GM18507 (cell line): ENCODE measurements at regions not wholly inside any gene's neighbourhood (a gene's known extent, or its start where the extent isn't known, plus 50 kb on each side); places are given as distances from the start of the nearest gene placed in this dataset.
"Not testable (repeated sequence)": the region's sequence is repeated elsewhere in the genome, so short reads cannot be mapped to it uniquely, and the experiment has no call there.

Source experiments
- DNase-seq: peaks from one replicate; pipeline ENCODE4 v3.0.0; 2011; ENCODE audit warnings: low read depth; ENCODE audit not compliant: insufficient read length; ENCODE audit errors: extremely low spot score
- FAIRE-seq: peaks from 2 replicates; lab custom pipeline; 2011; peaks lifted over from hg19 to GRCh38; lab: Jason Lieb, UNC

DNA sequence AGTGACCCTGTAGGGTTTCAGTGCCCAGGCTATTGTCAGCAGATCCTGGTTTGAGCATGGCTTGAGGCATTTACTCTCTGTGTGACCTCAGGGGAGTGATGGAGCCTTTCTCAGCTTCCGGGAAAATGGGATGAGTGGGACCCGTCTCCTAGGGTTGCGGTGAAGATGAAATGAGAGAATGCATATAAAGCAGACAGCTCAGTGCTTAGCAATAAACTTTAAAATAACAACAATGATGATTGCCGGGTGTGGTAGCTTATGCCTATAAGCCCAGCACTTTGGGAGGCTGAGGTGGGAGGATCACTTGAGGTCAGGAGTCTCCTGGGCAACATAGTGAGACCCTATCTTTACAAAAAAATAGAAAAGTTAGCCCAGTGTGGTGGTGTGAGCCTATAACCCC is 106.0 kb upstream of the MTHFD1L start:
- DNase-seq (no peak), FAIRE-seq (no peak)

DNA sequence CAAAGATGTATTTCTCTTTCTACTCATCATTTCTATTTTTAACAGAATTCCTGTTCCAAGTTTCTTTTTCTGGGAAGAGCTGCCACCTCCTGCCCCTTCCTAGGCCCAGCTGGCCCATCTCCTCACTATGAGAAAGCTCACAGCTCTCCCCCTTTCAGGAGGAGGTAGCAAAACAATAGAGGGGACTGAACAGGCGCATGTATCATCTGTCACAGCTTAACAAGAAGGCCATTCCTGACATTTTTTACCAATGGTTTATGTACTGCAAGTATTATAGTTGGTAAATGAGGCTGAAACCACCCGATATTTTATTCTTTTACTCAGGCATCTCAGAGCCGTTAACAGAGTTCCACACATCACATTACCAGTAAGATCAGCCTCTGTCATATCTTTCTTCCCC is 103.7 kb upstream of the MTHFD1L start:
- FAIRE-seq = no peak
- no peak for DNase-seq

DNA sequence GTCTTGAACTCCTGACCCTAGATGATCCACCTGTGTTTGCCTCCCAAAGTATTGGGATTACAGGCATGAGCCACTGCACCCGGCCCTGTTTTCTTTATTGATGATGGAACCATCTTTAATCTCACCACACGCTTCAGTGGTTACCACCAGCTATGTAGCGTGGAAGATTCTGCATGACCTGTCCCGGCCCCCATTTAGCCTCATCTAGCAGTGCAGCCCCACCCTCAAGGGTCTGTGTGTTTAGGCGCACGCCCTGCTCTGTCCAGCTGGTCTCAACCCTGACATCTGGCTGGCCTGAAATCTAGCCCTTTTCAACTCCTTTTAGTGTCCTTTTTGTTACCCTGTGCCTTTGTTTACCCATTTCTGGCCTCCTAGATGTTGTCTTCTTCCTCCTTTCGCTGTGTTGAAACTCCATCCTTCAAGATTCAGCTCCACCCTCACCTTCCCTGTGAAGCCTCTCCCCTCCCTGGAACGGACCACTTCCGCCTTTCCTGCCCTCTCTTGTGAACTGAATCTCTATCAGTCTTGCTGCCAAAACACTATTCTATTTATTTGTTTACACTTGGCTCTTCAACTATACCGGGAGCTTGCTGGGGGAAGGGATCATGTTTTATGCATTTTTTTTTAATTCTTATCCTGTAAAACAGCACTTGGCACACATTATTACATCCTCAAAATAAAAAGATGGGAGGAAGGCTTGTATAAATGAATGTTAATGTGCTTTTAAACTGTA is 101.0 kb upstream of the MTHFD1L start:
- FAIRE-seq = no peak

DNA sequence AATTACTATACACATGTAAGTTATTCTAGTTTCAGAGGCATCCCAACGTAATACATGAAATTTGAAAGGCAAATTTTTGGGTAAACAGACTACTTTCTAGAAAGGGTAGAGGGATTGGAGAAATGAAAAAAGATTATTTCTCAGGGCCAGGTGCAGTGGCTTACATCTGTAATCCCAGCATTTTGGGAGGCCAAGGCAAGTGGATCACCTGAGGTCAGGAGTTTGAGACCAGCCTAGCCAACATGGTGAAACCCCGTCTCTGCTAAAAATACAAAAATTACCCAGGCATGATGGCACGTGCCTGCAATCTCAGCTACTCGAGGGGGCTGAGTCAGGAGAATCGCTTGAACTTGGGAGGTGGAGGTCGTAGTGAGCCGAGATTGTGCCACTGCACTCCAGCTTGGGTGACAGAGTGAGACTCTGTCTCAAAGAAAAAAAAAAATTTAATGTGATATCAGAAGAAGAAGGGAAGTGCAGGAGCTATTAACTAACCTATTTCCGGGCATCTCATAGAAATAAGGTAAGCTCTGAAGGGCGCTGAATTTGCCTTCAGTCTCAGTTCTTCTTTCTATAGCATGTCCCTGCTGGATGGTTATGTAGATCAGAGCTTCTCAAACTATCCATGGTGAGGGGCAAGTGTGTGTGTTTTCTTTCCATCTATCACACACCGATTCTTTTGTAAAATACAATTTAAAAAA is 100.3 kb upstream of the MTHFD1L start:
- DNase-seq = no peak
- peak; percentile 94 for FAIRE-seq

More for the DNA sequence above, 101.0 kb upstream of the MTHFD1L start:
- no peak for DNase-seq

DNA sequence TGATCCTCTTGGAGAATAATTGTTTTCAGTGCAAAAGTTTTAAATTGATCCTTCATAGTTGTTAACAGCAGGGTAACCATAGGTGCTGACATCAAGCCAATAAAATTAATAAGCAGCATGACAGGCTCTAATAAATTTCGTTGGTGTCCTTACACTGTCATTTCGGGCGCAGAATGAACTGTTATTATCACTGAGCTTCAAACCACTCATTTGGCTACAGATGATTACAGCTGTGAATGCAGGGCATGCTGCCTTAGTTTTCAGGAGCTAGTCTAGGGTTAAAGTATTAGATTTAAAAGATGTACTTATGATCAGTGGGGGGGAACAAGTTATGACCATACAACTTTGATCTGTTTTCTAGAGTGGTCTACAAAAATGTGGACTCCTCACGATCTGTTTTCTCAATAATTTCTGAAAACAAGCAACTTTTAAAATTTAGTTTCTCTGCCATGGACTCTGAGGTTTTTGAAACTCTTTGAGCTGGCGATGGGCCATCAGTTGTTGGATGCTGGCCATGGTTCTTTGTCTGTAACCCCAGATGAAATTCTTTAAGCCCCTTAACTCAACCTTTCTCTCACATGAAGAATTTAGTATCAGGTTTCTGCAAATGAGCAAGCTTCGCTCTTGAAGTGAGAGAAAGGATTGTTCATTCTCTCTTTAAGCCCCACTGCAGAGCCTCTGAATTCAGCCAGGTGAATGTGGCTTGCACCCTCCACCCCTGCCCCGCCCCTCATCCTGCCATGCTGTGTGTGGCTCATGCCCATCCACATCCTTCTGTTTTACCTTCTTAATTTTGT is 99.1 kb upstream of the MTHFD1L start:
- FAIRE-seq = no peak
- no peak for DNase-seq

DNA sequence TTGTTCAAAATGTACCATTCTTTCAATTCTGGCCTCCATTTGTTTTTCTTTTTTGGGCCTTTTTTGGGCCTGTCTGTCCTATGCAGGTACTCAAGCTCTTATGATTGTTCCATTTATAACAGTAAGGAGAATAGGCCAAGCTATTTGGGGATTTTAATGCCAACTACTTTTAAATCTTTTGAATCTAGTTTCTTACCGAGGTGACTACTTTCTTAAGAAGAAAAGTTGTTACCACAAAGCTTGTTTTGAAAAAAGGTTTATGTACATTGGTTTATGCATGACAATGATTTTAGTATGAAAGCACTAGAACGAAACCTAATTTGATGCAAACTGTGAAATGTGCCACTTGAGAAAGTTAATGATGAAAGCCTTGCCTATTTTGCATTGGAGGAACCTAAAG is 98.3 kb upstream of the MTHFD1L start:
- FAIRE-seq (peak; percentile 49), DNase-seq (no peak)

DNA sequence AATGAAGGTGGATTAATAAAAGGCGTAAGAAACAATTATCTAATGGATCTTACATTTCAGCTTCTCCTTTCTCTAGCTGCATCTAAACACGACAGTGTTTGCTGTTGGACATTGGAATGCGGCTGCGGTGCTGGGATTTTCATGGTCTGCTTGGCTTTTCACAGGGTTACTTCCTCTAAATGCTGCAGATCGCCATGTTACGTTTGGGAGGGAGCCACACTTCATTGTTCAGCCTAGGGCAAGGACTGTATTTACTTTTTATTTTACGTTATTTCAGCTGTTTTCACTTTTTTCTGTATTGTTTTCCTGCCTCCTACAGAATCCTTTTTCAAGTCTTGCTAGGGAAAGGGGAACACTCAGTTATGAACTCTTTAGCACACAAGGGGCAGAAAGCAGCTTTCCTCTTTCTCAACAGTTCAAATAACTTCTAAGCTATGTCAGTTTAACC is 97.9 kb upstream of the MTHFD1L start:
- no peak for DNase-seq
- peak; percentile 21 for FAIRE-seq

DNA sequence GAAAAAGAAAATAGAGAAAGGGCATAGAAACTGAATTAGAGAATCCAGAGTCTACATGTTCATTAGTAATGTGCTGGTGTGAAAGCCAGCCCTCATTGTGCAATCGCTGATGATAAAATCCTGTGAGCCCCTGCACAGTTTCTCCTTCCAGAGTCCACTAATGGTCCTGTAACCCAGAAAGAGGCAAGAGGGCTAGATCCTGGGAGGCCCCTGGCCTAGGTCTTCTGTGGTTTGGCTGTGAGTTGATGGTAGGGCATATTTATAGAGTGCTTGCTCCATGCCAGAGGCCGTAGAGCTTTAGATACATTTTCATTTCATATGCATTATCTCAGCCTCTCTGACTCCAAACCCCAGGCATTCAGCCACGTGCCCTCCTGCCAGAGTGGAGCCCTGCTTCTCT is 94.9 kb upstream of the MTHFD1L start:
- DNase-seq = no peak
- no peak for FAIRE-seq

DNA sequence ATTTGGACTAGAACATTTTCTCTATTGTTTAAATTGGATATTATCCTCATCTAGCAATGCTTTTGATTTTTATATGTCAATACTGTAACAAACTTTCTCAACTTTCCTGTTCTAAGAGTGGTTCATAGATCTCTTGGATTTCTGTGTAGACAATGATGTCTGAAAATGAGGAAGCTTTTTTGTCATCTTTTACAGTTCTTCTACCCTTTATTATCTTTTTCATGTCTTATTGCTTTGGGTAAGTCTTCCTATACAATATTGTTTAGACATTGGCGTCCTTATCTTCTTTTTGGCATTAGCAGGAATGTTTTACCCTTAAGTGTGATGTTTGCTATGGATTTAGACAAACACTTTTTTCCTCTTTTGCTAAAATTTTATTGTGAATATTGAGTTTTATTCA is 91.5 kb upstream of the MTHFD1L start:
- DNase-seq (no peak), FAIRE-seq (no peak)

DNA sequence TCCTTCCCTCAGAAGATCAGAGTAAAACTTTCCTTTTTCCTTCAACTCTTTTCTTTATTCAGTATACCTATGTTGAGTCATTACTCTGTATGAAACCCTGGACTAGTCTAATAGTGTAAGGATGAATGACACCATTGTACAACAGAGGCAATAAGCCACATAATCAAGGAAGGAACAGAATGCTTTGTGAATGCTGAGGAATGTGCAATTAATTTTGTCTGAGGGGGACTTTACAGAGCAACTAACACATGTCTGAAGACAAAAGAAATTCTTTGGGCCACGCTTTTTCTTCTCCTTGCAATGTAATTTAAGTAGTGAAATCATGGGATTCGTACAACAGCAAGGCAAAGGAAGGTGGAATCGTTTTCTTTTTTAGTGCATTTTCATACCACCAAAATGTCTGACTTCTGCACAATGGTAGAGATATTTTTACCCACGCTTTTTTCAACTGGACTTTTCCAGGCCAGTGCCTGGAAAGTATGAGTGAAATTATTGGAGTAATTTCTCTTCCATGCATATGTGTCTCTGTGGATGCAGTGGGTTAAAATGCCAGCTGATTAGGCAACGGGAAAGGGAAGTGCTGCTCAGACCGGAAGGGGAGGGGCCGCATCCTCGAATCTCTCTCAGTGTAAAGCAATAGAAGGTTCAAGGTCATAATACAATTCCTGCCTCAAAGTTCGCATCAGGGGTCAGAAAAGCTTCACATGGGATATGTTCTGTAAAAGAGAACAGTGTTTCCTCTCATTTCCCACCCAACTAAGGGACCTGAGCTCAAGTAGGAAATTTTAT is 89.9 kb upstream of the MTHFD1L start:
- FAIRE-seq = no peak

DNA sequence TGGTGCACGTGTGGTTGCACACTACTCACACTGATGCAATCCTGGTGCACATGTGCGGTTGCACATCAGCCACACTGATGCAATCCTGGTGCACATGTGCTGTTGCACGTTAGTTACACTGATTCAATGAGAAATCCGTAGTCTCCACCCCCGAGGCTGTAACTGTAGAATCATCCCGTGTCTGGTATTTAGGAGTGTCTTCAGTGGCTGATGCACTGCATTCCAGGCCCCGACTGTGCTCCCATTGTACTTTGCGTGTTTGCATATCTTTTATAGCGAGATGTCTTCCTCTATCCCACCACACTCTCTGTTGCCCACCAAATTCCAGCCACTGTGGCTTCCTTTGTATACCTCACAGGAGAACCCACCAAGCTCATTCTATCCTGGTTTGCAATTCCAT is 87.8 kb upstream of the MTHFD1L start:
- DNase-seq = no peak
- FAIRE-seq = no peak

More for the DNA sequence above, 89.9 kb upstream of the MTHFD1L start:
- DNase-seq = no peak

DNA sequence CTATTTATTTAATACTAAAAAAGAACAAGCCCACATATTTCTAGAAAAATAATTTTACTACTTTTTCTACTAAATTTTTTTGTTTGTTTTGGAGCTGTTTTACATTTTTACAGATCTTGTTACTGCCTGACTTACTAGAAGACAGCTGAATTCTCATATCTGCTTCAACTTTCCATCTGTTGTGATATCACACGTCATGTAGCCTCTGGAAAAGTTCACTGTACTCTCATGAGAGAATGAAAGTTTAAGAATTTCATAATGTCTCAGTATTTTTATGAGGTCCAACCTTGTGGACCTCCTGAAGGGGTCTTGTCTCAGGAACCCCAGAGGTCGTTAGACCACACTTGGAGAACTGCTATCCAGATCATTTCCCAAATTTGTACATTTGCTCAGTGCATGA is 81.7 kb upstream of the MTHFD1L start:
- no peak for DNase-seq
- FAIRE-seq = no peak

DNA sequence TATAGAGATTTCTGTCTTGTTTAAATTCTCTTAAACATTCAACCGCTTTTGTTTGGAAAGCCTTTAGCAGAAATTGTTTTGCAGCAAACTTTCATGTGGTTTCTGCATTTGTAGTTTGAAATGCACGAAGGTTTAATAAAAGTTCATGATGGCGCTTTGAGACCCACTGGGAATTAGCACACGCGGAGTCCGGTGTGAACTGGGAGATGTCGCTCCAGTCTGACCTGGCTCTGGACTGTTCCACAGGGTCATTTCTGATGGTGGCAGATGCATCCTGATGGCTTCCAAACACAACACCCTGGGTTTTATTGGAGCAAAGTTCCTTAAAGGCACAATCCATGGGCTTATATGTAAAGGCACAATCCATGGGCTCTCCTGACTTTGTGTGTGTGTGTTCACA is 78.1 kb upstream of the MTHFD1L start:
- FAIRE-seq (no peak), DNase-seq (no peak)

DNA sequence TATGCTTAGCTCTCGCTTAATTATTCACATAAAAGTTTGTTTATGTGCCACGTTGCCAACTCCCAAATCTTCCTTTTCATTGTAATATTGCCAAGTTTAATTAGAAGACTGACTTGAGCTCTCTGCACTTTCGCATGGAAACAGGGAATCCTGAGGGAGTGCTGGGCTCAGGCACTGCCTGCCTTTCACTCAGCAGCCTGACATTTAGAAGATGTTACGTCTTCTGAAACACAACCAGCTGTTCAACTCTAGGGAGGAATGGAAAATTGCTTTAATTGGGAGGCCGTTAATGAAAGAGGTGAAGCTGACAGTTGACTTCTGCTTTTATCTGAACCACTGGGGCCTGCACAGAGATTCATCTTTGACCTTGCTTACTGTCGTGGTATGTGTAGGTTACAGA is 77.4 kb upstream of the MTHFD1L start:
- FAIRE-seq (no peak), DNase-seq (no peak)

DNA sequence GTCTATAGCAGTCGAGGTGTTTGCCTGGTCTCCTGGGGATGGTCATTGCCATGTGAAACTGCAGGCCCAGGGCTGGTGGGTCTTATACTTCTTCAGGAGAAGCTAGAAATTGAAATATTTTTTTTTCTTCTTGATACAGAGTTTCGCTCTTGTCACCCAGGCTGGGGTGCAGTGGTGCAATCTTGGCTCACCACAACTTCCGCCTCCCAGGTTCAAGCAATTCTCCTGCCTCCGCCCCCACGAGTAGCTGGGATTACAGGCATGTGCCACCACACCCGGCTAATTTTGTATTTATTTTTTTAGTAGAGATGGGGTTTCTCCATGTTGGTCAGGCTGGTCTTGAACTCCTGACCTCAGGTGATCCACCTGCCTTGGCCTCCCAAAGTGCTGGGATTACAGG is 75.6 kb upstream of the MTHFD1L start:
- FAIRE-seq, DNase-seq: not testable (repeated sequence)

DNA sequence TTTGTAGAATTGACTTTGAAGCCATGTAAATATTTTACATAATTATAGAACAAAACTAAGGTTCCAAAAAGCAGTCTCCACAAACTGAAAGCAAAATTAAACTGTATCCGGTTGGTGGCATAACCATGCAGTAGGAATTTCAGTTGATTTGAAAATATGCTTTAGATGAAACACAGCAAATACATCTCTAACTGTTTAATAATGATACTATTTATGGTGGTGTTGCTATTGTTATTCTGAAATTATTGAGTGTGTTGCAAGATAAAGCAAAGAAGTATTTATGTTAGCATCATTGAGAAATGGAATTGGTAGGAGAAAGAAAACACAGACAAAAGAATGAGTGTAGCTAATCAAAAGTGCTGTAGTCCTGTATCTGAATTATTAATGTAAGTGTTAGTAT is 73.8 kb upstream of the MTHFD1L start:
- no peak for DNase-seq
- no peak for FAIRE-seq

DNA sequence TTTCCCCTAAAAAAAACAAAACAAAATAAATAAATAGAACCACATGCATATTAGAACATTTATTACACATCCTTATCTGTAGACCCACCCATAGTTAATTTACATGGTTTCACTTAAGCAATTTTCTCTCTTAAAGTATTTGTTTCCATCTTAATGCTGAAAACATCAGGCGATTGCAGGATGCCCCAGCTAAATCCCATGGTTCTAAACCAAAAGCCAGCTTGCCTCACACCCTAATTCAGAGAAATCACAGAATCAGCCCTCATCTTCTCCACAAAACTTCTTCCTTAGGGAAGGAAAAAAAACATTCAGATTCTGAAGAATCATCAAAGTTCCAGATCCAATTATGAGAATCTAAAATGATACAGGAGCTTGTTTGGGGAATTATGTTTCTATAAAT is 67.6 kb upstream of the MTHFD1L start:
- no peak for FAIRE-seq
- DNase-seq = no peak

DNA sequence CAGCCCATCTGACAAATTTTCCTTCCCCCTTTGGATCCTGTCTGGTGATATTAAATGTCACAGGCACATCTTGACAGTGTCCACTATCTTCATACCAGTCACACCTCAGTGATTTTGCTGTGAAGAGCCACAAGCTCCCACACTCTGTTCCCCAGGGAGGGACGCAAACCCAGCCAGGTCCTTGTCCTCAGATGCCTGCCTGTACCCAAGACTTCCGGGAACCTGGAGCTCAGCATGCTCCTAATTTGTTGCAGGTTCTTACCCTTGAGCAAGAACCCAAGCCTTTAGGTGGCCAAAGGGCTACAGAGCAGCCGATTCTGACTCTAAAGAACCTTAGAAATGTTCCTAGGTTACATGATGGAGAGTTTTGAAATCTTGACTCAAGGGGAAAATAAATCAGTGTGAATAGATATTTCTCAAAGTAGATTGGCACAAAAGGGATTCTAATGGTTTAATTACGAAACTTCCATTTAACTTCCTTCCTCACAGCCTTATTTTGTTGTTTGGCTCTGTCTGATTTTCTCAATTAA is 66.2 kb upstream of the MTHFD1L start:
- DNase-seq (no peak), FAIRE-seq (no peak)

DNA sequence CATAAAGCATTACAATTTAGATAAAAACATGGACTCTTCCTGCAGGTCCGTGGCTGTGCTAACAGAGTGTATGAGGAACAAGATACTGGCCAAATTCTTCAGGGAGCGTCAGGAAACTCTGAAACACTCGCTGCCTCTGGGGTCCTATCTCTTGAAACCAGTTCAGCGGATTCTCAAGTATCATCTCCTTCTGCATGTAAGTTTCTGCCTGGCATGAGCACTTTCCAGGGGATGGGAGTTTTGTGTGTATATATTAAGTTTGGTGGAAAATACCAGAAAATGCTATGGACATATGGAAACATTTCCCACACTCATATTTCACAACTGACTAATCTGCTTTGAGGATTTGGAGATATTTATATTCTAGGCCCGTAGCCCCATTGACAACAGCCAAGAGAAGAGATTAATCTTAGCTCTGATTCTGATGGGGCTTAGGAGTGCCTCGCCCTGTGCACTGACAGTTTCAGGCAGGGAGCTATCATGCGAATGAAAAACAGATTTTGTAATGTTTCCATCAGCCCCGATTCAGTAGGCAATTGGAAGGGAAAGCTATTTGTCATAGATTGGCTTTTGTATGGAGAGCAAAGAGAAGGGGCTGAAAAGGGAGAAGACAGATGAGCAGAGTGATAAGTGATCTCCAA is 64.7 kb upstream of the MTHFD1L start:
- FAIRE-seq (no peak), DNase-seq (no peak)
